MCF 10A (cell line): ENCODE measurements at regions not wholly inside any gene's neighbourhood (a gene's known extent, or its start where the extent isn't known, plus 50 kb on each side); places are given as distances from the start of the nearest gene placed in this dataset.
A peak's percentile ranks its signal among the peaks of the same experiment; 100 is the strongest.
"Not testable (repeated sequence)": the region's sequence is repeated elsewhere in the genome, so short reads cannot be mapped to it uniquely, and the experiment has no call there.

Experiments
- BruUV-seq: library from RNA; stranded (reverse); fragments of 400-500 nt; replicated peaks from 2 replicates; lab custom pipeline; 2021; lab: Mats Ljungman, UMichigan
- CTCF ChIA-PET: fragments of 300-600 bp; sonication (Branson Sonifier 250); formaldehyde crosslinking; extraction: SDS; loops from one replicate; lab custom pipeline; 2021; ENCODE audit warnings: antibody characterized with exemption, inconsistent platforms; lab: Yijun Ruan, JAX
- POLR2A ChIA-PET: fragments of 300-600, 350-650 bp; sonication (Branson Sonifier 250); formaldehyde crosslinking; extraction: SDS; loops from one replicate; lab custom pipeline; 2020; ENCODE audit warnings: antibody characterized with exemption, inconsistent platforms; lab: Yijun Ruan, JAX
- DNase-seq: peaks from one replicate; pipeline ENCODE4 v3.0.0-alpha.2; 2018; ENCODE audit not compliant: unreplicated experiment
- H3K27ac Mint-ChIP-seq: one replicate; pipeline ENCODE4 v1.8.0; 2022; ENCODE audit warnings: mild to moderate bottlenecking, low read depth, mixed read lengths; ENCODE audit not compliant: unreplicated experiment
- H3K27me3 Mint-ChIP-seq: one replicate; pipeline ENCODE4 v1.8.0; 2022; ENCODE audit warnings: mixed read lengths; ENCODE audit not compliant: insufficient read depth, unreplicated experiment
- H3K36me3 Mint-ChIP-seq: one replicate; pipeline ENCODE4 v1.8.0; 2022; ENCODE audit warnings: mild to moderate bottlenecking, moderate library complexity, mixed read lengths; ENCODE audit not compliant: insufficient read depth, unreplicated experiment
- H3K4me1 Mint-ChIP-seq: one replicate; pipeline ENCODE4 v1.8.0; 2022; ENCODE audit warnings: mixed read lengths; ENCODE audit not compliant: insufficient read depth, unreplicated experiment
- H3K4me3 Mint-ChIP-seq: one replicate; pipeline ENCODE4 v1.8.0; 2022; ENCODE audit warnings: mild to moderate bottlenecking, moderate library complexity, mixed read lengths; ENCODE audit not compliant: unreplicated experiment
- H3K9me3 Mint-ChIP-seq: one replicate; pipeline ENCODE4 v1.8.0; 2022; ENCODE audit warnings: mixed read lengths; ENCODE audit not compliant: unreplicated experiment
- intact Hi-C: fragments of 100-400 bp; cut with micrococcal nuclease; formaldehyde crosslinking; loops from 2 replicates; pipeline ENCODE4 v1.14.1; 2022

DNA sequence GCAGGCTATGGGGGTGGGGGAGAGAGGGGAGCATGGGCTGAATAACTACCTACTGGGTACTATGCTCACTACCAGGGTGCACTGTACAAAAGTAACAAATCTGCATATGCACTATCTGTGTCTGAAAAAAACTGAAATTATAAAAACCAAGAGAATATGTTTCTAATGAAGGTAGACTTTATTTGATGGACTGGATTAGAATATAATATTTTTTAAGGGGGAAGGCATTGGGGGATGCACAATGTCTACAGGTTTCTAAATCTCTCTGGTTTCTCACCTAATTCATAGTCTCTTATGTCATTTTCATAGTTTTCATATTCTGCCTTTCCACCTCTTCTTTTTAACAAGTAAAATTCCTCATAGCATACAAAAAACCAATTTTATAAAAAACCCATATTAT is 200.8 kb upstream of the C1QTNF3 start:
- DNase-seq, H3K36me3 Mint-ChIP-seq, intact Hi-C loops, H3K4me1 Mint-ChIP-seq, H3K9me3 Mint-ChIP-seq, POLR2A ChIA-PET, H3K27me3 Mint-ChIP-seq, BruUV-seq: not testable (repeated sequence)
- CTCF ChIA-PET = interaction anchor here (0.6 kb wide), 1 partner anchor 196 kb away, joined by 3 read pairs; no protein-coding TSS in a partner anchor
- peak overlapping the region; percentile 70 for H3K4me3 Mint-ChIP-seq
- H3K27ac Mint-ChIP-seq = peak overlapping the region; percentile 16

DNA sequence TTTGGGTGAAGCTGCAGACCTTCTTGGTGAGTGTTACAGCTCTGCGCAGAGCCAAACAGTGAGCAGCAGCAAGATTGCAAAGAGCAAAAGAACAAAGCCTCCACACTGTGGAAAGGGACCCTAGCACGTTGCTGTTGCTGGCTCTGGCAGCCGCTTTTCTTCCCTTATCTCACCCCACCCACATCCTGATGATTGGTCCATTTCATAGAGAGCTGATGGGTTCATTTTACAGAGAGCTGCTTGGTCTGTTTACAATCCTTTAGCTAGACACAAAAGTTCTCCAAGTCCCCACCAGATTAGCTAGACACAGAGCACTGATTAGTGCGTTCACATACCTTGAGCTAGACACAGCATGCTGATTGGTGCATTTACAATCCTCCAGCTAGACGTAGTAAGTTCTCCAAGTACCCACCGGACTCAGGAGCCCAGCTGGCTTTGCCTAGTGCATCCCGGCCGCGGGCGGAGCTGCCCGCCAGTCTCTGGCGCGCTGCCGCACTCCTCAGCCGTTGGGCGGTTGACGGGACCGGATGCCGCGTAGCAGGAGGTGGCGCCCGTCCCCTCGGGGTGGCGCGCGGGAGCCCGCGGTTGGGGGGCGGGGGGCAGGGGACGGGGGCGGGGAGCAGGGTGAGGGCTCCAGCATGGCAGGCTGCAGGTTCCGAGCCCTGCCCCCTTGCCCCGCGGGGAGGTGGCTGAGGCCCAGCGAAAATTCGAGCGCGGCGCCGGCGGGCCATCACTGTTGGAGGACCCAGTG is 201.4 kb upstream of the C1QTNF3 start:
- peak overlapping the region; percentile 70 for H3K4me3 Mint-ChIP-seq
- H3K9me3 Mint-ChIP-seq, H3K27me3 Mint-ChIP-seq, intact Hi-C loops, H3K36me3 Mint-ChIP-seq, BruUV-seq, H3K4me1 Mint-ChIP-seq, POLR2A ChIA-PET: not testable (repeated sequence)
- DNase-seq = peak; percentile 41
- CTCF ChIA-PET = interaction anchor here (0.6 kb wide), 1 partner anchor 195 kb away, joined by 3 read pairs; no protein-coding TSS in a partner anchor
- H3K27ac Mint-ChIP-seq = peak overlapping the region; percentile 16

DNA sequence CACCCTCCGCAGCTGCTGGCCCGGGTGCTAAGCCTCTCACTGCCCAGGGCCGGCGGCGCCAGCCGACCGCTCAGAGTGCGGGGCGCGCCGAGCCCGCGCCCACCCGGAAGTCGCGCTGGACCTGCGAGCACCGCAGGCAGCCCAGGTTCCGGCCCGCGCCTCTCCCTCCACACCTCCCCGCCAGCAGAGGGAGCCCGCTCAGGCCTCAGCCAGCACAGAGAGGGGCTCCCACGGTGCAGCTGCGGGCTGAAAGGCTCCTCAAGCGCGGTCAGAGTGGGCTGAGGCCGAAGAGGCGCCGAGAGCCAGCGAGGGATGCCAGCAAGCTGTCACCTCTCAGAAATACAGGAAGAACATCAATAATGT is 202.0 kb upstream of the C1QTNF3 start:
- H3K27ac Mint-ChIP-seq, intact Hi-C loops, H3K4me1 Mint-ChIP-seq, POLR2A ChIA-PET, H3K9me3 Mint-ChIP-seq, CTCF ChIA-PET, BruUV-seq, DNase-seq, H3K36me3 Mint-ChIP-seq, H3K27me3 Mint-ChIP-seq: not testable (repeated sequence)
- peak overlapping the region; percentile 70 for H3K4me3 Mint-ChIP-seq

- H3K4me1 Mint-ChIP-seq, CTCF ChIA-PET, H3K36me3 Mint-ChIP-seq, intact Hi-C loops, BruUV-seq, H3K27me3 Mint-ChIP-seq, H3K9me3 Mint-ChIP-seq: not testable (repeated sequence)
- POLR2A ChIA-PET = interaction anchor here (0.7 kb wide), 1 partner anchor 684 kb away, joined by 3 read pairs; the partner anchor contains the start of gene DNAJC21
- Mint-ChIP-seq H3K27ac (peak overlapping the region; percentile 66), H3K4me3 (peak overlapping the region; percentile 61)
- DNase-seq = peak; percentile 65
Measured at GRCh38 chr5:34245813-34246212, 202.8 kb upstream of the C1QTNF3 start.

DNA sequence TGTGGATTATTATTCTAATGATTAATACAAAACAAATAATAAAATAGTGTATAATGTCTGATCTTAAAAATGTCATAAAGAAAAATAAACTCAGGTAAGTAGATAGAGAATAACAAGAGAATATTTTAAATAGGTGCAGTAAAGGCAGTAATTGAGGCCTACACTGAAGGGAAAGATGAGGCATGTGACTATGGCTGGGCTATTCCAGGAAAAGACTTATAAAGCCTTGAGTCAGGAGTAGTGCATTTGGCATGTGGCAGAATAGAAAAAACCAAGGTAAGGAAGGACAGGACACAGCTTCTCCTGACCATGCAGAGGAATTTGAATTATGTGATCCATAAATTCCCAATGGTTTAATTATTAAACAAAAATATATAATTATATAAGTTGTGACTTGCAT is 215.6 kb upstream of the C1QTNF3 start:
- H3K9me3 Mint-ChIP-seq, H3K27ac Mint-ChIP-seq, POLR2A ChIA-PET, H3K4me1 Mint-ChIP-seq, H3K27me3 Mint-ChIP-seq, BruUV-seq, H3K4me3 Mint-ChIP-seq, intact Hi-C loops, CTCF ChIA-PET, H3K36me3 Mint-ChIP-seq, DNase-seq: not testable (repeated sequence)

- BruUV-seq, H3K27me3 Mint-ChIP-seq, CTCF ChIA-PET, H3K36me3 Mint-ChIP-seq, intact Hi-C loops, H3K27ac Mint-ChIP-seq, H3K4me1 Mint-ChIP-seq, H3K4me3 Mint-ChIP-seq, H3K9me3 Mint-ChIP-seq, POLR2A ChIA-PET, DNase-seq: not testable (repeated sequence)
Measured at GRCh38 chr5:34261020-34261419, 218.0 kb upstream of the C1QTNF3 start.

DNA sequence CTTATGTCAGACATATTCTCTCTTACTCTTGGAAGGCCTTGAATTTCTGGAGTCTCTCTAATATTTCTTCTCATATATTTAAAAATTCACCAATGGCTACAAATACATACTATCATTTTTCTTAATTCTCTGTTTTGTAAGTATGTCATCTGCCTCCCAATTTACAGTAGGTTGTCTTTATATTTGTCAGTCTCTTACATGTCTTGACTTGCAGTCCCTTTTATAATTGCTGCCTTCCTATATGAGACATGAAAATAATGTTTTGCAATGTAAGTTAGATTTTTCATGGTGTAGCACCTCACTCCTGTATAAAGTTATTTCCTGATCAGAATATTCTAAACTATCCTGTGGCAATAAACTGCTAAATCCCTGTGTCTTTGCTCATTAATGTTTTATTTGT is 223.1 kb upstream of the C1QTNF3 start:
- POLR2A ChIA-PET = interaction anchor here (0.6 kb wide), 1 partner anchor 152 kb away, joined by 3 read pairs; no protein-coding TSS in a partner anchor
- H3K36me3 Mint-ChIP-seq, H3K9me3 Mint-ChIP-seq, intact Hi-C loops, H3K27ac Mint-ChIP-seq, DNase-seq, H3K27me3 Mint-ChIP-seq, H3K4me1 Mint-ChIP-seq, H3K4me3 Mint-ChIP-seq, CTCF ChIA-PET, BruUV-seq: not testable (repeated sequence)

DNA sequence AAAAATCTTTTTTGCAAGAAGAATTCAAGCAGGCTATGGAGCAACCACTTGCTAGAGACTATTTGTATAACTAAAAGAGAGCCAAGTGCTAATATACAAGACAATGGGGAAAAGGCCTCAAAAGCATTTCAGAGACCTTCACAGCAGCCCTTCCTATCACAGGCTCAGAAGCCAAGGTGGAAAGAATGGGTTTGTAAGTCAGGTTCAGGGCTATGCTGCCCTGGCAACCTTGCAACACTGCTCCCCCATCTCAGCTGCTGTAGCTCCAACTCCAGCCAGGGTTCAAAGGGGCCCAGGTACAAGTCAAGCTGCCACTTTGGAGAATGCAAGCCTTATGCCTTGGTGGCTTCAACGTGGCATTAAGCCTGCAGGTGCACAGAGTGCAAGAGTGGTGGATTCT is 253.7 kb upstream of the C1QTNF3 start:
- H3K9me3 Mint-ChIP-seq, H3K4me1 Mint-ChIP-seq, BruUV-seq, intact Hi-C loops, H3K36me3 Mint-ChIP-seq, H3K27ac Mint-ChIP-seq, POLR2A ChIA-PET, CTCF ChIA-PET, H3K27me3 Mint-ChIP-seq, DNase-seq, H3K4me3 Mint-ChIP-seq: not testable (repeated sequence)

GRCh38 chr5:34329201-34329600 is 286.2 kb upstream of the C1QTNF3 start:
- H3K36me3 Mint-ChIP-seq, H3K9me3 Mint-ChIP-seq, H3K4me3 Mint-ChIP-seq, H3K27ac Mint-ChIP-seq, POLR2A ChIA-PET, DNase-seq, intact Hi-C loops, H3K27me3 Mint-ChIP-seq, BruUV-seq, H3K4me1 Mint-ChIP-seq, CTCF ChIA-PET: not testable (repeated sequence)
